Omental fat pad (tissue), 3 donors: ENCODE measurements at regions not wholly inside any gene's neighbourhood (a gene's known extent, or its start where the extent isn't known, plus 50 kb on each side); places are given as distances from the start of the nearest gene placed in this dataset.

Experiments
- ATAC-seq: fragments of 150-250 bp; one replicate; pipeline ENCODE4 v1.9.1; 2016; ENCODE audit warnings: mild to moderate bottlenecking, moderate library complexity; ENCODE audit not compliant: low FRiP score
- DNase-seq: peaks from one replicate; pipeline ENCODE4 v3.0.0-alpha.2; 2019; ENCODE audit warnings: low spot score
- TF ChIP-seq, protein P1 (sequence below), 3 donors: fragments of 450-650 bp; IDR thresholded peaks; one replicate each; pipeline ENCODE4 v1.5.1; 2016 to 2017; ENCODE audit warnings: antibody characterized with exemption in 3 of 3, mild to moderate bottlenecking in 3 of 3, moderate library complexity in 2 of 3

DNA sequence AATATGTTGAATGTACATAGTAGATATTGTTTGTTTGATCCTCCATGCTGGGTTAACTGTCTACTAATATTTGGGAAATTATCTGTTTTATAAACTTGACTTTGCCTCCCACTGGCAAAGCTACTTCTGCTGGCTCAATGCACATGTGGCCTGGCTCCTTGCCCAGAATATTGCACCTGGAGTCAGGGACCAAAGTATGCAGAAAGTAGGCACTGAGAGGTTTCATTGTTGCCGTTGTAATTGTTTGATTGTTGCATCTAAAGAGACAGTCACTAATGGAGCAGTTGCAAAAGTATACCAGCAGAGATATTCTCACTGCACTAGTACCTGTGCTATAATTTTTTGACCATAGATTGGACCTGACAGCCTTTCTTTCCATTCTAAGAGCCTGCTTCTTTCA, 137.8 kb upstream of the CNTNAP2 start:
- no peak for ATAC-seq
- TF ChIP-seq, protein P1, sequence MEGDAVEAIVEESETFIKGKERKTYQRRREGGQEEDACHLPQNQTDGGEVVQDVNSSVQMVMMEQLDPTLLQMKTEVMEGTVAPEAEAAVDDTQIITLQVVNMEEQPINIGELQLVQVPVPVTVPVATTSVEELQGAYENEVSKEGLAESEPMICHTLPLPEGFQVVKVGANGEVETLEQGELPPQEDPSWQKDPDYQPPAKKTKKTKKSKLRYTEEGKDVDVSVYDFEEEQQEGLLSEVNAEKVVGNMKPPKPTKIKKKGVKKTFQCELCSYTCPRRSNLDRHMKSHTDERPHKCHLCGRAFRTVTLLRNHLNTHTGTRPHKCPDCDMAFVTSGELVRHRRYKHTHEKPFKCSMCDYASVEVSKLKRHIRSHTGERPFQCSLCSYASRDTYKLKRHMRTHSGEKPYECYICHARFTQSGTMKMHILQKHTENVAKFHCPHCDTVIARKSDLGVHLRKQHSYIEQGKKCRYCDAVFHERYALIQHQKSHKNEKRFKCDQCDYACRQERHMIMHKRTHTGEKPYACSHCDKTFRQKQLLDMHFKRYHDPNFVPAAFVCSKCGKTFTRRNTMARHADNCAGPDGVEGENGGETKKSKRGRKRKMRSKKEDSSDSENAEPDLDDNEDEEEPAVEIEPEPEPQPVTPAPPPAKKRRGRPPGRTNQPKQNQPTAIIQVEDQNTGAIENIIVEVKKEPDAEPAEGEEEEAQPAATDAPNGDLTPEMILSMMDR (IDR thresholded peaks at IDR 0.05): no peak
- DNase-seq: no peak

DNA sequence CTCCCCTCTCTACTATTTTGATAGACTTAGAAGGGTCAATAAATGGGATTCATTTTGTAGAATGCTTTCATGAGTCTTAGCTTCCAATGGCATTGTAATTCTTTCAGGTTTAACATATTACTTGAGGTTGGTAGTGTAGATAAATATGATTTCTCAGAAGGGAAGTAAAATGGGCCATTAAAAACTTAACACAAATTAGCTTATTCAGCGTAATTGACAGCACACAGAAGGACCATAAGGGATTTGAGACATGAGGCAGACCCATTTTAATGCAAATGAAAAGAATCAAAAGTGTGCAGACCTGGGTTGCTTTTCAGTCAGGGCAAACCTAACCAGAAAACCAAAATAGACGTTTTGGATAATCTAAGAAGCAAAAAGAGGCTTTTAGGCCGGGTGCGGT, 156.6 kb upstream of the CNTNAP2 start:
- ATAC-seq (no peak), DNase-seq (no peak)
- TF ChIP-seq, protein P1 (IDR thresholded peaks at IDR 0.05): no peak

DNA sequence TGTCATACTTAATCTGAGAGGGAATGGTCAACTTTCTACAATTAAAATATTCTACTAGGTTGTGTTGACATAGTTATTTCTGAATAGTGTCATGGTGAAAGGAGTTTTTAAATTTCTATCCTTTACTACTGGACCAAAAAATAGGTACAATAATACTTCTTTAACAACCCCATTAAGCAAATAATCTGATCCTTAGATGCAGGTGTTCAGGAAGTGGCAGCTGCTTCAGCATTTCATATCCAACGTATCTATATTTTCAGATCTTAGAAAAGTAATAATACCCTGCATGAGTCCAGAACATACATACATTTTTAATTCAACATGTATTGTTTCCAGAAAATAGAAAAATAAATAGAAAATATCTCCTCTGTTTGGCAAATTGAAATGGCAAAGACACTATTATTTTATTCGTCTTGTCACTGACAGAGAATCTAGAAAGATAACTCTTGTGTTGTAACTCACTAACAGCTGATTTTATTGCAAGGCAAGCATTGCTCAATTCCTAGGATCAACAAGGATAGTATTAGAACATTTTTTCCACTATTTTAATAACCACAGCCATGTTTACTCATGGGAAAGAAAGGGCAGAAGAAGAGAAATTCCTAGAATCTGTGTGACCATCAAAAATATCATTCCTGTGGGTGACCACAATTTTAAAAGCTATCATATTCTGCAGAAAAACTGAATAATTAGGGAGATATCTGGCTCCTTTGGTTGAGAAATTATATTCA, 159.3 kb upstream of the CNTNAP2 start:
- no peak for ATAC-seq
- DNase-seq: no peak
- TF ChIP-seq, protein P1 (IDR thresholded peaks at IDR 0.05): no peak

DNA sequence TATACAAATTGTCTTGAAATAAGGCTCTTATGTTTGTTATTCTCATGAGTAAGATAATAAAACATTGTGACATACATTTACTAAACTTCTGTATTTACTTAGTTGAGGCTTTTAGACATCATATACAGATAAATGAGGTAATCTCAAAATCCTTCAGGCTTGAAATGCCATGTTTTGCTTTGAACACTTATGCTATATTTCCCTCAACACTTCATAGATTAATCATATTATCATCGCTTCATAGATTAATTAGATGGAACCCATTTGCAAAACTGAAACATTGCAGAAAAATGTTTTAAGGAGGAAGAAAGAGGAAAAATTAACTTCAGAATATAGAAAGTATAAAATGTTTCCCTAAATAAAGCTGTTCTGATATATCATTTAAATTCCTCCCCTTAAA, 165.0 kb upstream of the CNTNAP2 start:
- ATAC-seq (no peak), DNase-seq (no peak)
- TF ChIP-seq, protein P1 (IDR thresholded peaks at IDR 0.05): no peak

DNA sequence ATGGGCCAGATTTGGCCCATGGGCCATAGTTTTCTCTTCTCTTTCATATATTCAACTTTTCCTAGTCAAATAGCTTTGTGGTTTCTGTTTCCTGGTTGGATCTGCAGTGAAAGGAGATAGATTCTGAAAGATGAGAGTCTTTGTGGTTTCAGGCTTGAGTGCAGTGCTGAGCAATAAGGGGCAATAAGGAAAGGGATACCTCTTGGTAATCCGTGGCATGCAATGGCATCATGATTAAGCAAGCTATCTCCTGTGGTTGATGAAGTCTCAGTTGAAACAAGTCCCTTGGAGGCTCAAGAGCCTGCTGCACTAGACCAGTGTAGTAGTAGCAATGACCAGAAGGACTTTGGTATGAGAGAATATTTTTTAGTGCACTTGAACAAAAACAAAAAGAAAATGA, 187.7 kb upstream of the CNTNAP2 start:
- ATAC-seq: no peak

DNA sequence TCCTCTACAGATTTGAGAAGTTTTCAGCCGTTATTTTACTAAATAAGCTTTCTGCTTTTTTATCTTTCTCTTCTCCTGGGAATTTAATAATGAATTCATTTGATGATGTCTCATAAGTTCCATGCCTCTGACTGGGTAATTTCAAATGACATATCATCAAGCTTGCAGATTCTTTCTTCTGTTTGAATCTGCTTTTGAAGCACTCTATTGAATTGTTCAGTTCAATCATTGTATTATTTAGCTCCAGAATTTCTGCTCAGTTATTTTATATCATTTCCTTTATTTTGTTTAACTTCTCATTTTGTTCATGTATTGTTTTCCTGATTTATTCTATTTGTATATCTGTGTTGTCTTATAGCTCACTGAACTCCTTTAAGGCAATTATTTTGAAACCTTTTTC, 196.9 kb upstream of the CNTNAP2 start:
- TF ChIP-seq, protein P1 (IDR thresholded peaks at IDR 0.05): no peak
- DNase-seq (no peak), ATAC-seq (no peak)

More for the DNA sequence above, 187.7 kb upstream of the CNTNAP2 start:
- DNase-seq: no peak
- TF ChIP-seq, protein P1 (IDR thresholded peaks at IDR 0.05): no peak

DNA sequence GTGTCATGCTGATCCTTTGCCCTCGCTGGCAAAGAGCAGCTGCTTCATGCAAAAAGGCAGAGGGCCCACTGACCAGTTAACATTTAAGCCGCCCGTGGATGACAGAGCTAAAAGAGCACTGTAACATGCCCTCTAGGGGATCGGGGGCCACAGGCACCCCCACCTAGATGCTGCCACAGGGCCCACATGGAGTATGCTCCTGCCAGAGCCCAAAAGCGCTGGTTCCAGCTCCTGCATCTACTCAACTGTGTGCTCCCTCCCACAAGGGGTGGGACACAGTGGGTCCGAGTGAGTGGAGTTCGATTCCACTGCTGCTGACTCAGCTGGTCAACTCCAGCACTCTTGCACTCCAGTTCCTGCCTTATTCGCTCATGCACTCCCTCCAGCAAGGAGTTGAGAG, 199.8 kb upstream of the CNTNAP2 start:
- TF ChIP-seq, protein P1 (IDR thresholded peaks at IDR 0.05): no peak
- no peak for ATAC-seq
- DNase-seq: no peak
